GM13976 (cell line): ENCODE measurements at regions not wholly inside any gene's neighbourhood (a gene's known extent, or its start where the extent isn't known, plus 50 kb on each side); places are given as distances from the start of the nearest gene placed in this dataset.

Experiments
- DNase-seq: peaks from one replicate; pipeline ENCODE4 v3.0.0; 2012; ENCODE audit warnings: low spot score
- in situ Hi-C: fragments of 300-500 bp; cut with MboI; formaldehyde crosslinking; loops from one replicate; pipeline ENCODE4 v1.12.0; 2022; ENCODE audit warnings: low sequenced_read_pairs, mixed read lengths, inconsistent platforms; ENCODE audit not compliant: unreplicated experiment
- TF ChIP-seq, protein P1 (sequence below): IDR thresholded peaks from 2 replicates; pipeline ENCODE4 v1.5.1; 2012; ENCODE audit warnings: borderline replicate concordance, mild to moderate bottlenecking; ENCODE audit not compliant: insufficient read depth; ENCODE audit errors: extremely low read depth, missing control alignments, control extremely low read depth

- in situ Hi-C loops: no loop called here
- no peak for DNase-seq
- TF ChIP-seq, protein P1, sequence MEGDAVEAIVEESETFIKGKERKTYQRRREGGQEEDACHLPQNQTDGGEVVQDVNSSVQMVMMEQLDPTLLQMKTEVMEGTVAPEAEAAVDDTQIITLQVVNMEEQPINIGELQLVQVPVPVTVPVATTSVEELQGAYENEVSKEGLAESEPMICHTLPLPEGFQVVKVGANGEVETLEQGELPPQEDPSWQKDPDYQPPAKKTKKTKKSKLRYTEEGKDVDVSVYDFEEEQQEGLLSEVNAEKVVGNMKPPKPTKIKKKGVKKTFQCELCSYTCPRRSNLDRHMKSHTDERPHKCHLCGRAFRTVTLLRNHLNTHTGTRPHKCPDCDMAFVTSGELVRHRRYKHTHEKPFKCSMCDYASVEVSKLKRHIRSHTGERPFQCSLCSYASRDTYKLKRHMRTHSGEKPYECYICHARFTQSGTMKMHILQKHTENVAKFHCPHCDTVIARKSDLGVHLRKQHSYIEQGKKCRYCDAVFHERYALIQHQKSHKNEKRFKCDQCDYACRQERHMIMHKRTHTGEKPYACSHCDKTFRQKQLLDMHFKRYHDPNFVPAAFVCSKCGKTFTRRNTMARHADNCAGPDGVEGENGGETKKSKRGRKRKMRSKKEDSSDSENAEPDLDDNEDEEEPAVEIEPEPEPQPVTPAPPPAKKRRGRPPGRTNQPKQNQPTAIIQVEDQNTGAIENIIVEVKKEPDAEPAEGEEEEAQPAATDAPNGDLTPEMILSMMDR: no peak
Measured at GRCh38 chr6:134735461-134735860, 214.4 kb downstream of the ALDH8A1 start.

GRCh38 chr6:134734312-134734869, 215.5 kb downstream of the ALDH8A1 start:
- TF ChIP-seq, protein P1: no peak
- DNase-seq: no peak
- in situ Hi-C loops: no loop called here

GRCh38 chr6:134733801-134734200, 216.1 kb downstream of the ALDH8A1 start:
- in situ Hi-C loops: no loop called here
- TF ChIP-seq, protein P1: no peak
- DNase-seq: no peak

- in situ Hi-C loops: no loop called here
- TF ChIP-seq, protein P1: no peak
- DNase-seq: no peak
Measured at GRCh38 chr6:134732763-134733162, 217.1 kb downstream of the ALDH8A1 start.

DNA sequence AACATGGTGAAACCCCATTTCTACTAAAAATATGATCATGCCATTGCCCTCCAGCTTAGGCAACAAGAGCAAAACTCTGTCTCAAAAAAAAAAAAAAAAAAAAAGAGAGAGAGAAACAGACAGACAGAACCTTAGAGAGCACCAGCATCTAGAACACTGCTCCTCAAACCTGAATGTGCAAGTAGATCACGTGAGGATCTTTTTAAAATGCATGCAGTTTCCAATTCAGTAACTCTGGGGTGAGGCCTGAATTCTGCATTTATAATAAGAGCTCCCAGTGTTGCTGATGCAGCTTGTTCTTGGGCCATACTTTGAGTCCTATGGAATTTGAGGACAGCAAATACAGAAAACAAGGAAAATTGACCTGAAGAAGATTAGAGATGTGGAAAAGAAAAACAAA, 218.3 kb downstream of the ALDH8A1 start:
- in situ Hi-C loops: no loop called here
- DNase-seq: no peak
- TF ChIP-seq, protein P1: no peak

GRCh38 chr6:134730013-134730412, 219.9 kb downstream of the ALDH8A1 start:
- TF ChIP-seq, protein P1: no peak
- in situ Hi-C loops: no loop called here
- no peak for DNase-seq
